ENCODE measurements at regions not wholly inside any gene's neighbourhood (a gene's known extent, or its start where the extent isn't known, plus 50 kb on each side); places are given as distances from the start of the nearest gene placed in this dataset.

GRCh38 chr18:41071826-41072225 lies 883.2 kb upstream of the PIK3C3 start:
- no peaks in the 10 kb centered on the region for H3K9me3 ChIP-seq
- no peak overlapping the region for H3K27ac ChIP-seq
- no peak for DNase-seq
- H3K4me3 ChIP-seq = no peak overlapping the region
- H3K36me3 ChIP-seq = no peaks in the 10 kb centered on the region
- H3K27me3 ChIP-seq = no peaks in the 10 kb centered on the region
- no peaks in the 10 kb centered on the region for H3K4me1 ChIP-seq
- no peak for TF ChIP-seq CTCF (IDR thresholded peaks at IDR 0.05)
- TF ChIP-seq POLR2A (IDR thresholded peaks at IDR 0.05) = no peak

- no peak overlapping the region for H3K4me3 ChIP-seq
- no peaks in the 10 kb centered on the region for H3K36me3 ChIP-seq
- no peaks in the 10 kb centered on the region for H3K9me3 ChIP-seq
- no peaks in the 10 kb centered on the region for H3K4me1 ChIP-seq
- TF ChIP-seq CTCF (IDR thresholded peaks at IDR 0.05) (no peak), POLR2A (IDR thresholded peaks at IDR 0.05) (no peak)
- H3K27me3 ChIP-seq = no peaks in the 10 kb centered on the region
- DNase-seq = no peak
- no peak overlapping the region for H3K27ac ChIP-seq
Observed at GRCh38 chr18:41069167-41069566, 885.9 kb upstream of the PIK3C3 start.

- H3K4me1 ChIP-seq = no peaks in the 10 kb centered on the region
Observed at GRCh38 chr18:41064916-41065315, 890.1 kb upstream of the PIK3C3 start.

GRCh38 chr18:41060967-41061366 lies 894.1 kb upstream of the PIK3C3 start:
- no peaks in the 10 kb centered on the region for H3K4me1 ChIP-seq
- TF ChIP-seq POLR2A (IDR thresholded peaks at IDR 0.05) (no peak), CTCF (IDR thresholded peaks at IDR 0.05) (no peak)
- no peaks in the 10 kb centered on the region for H3K27me3 ChIP-seq

More at GRCh38 chr18:41064916-41065315, 890.1 kb upstream of the PIK3C3 start:
- Histone ChIP-seq H3K4me3 (no peak overlapping the region), H3K27me3 (no peaks in the 10 kb centered on the region), H3K9me3 (no peaks in the 10 kb centered on the region), H3K36me3 (no peaks in the 10 kb centered on the region), H3K27ac (no peak overlapping the region)
- TF ChIP-seq POLR2A (IDR thresholded peaks at IDR 0.05) (no peak), CTCF (IDR thresholded peaks at IDR 0.05) (no peak)
- DNase-seq = no peak

GRCh38 chr18:41059126-41059415 lies 896.0 kb upstream of the PIK3C3 start:
- Histone ChIP-seq H3K9me3 (no peaks in the 10 kb centered on the region), H3K4me1 (no peaks in the 10 kb centered on the region), H3K27me3 (no peaks in the 10 kb centered on the region), H3K36me3 (no peaks in the 10 kb centered on the region), H3K27ac (no peak overlapping the region), H3K4me3 (no peak overlapping the region)
- DNase-seq = no peak
- TF ChIP-seq CTCF (IDR thresholded peaks at IDR 0.05) (no peak), POLR2A (IDR thresholded peaks at IDR 0.05) (no peak)

More at GRCh38 chr18:41060967-41061366, 894.1 kb upstream of the PIK3C3 start:
- H3K27ac ChIP-seq = no peak overlapping the region
- DNase-seq = no peak
- no peaks in the 10 kb centered on the region for H3K9me3 ChIP-seq
- H3K4me3 ChIP-seq = no peak overlapping the region
- no peaks in the 10 kb centered on the region for H3K36me3 ChIP-seq

Measured in Peyer's patch (tissue), 4 donors.